Activated naive CD4-positive, alpha-beta T cell treated with anti-CD3 and anti-CD28 coated beads for 36 hours (primary cell): ENCODE measurements at regions not wholly inside any gene's neighbourhood (a gene's known extent, or its start where the extent isn't known, plus 50 kb on each side); places are given as distances from the start of the nearest gene placed in this dataset.
A peak's percentile ranks its signal among the peaks of the same experiment; 100 is the strongest.

Experiments used
- CTCF ChIA-PET: fragments of 350-600 bp; sonication (Branson Sonifier 250); formaldehyde crosslinking; loops from one replicate; lab custom pipeline; 2021; ENCODE audit warnings: antibody characterized with exemption; lab: Charles Lee
- DNase-seq: peaks from one replicate; pipeline ENCODE4 v3.0.0-alpha.2; 2020
- H3K27ac Mint-ChIP-seq: one replicate; pipeline ENCODE4 v1.8.0; 2021; ENCODE audit warnings: mild to moderate bottlenecking, mixed read lengths
- H3K27me3 Mint-ChIP-seq: one replicate; pipeline ENCODE4 v1.8.0; 2021; ENCODE audit warnings: low read depth, mixed read lengths
- H3K36me3 Mint-ChIP-seq: one replicate; pipeline ENCODE4 v1.8.0; 2021; ENCODE audit warnings: low read depth, mixed read lengths
- H3K4me1 Mint-ChIP-seq: one replicate; pipeline ENCODE4 v1.8.0; 2021; ENCODE audit warnings: low read depth, mixed read lengths
- H3K4me3 Mint-ChIP-seq: one replicate; pipeline ENCODE4 v1.8.0; 2021; ENCODE audit warnings: mild to moderate bottlenecking, moderate library complexity, mixed read lengths
- H3K9me3 Mint-ChIP-seq: one replicate; pipeline ENCODE4 v1.8.0; 2021; ENCODE audit warnings: mixed read lengths
- intact Hi-C: fragments of 100-400 bp; cut with micrococcal nuclease; formaldehyde crosslinking; loops from one replicate; pipeline ENCODE4 v1.15.1; 2023

DNA sequence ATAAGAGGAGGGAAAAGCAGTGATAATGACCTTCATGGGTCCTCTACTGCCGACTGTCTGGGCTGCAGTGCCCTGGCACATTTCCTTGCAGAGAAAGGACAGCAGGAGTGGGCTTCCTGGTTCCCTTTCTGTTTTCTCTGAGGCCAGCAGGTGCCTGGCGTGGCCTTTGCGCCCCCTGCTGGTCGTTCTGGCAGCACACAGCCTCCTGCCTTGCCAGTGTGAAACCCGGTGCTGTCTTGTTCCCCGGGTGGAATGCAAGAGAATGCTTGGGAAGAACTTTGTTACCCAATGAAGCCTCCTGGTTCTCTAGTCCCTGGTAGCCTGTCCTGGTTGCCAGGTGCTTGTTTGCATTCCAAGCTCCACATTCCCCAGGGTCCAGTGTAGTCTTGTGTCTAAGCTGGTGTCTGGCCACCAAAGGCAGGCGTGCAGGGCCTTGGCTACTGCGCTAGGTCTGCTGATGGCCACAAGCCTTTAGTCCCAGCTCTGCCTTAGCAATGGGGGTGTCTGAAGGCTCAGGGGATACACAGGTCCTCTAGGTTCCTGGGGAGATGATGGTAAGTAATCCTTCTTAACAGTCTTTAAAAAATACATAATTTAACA, 1392.4 kb upstream of the TMEM132C start:
- CTCF ChIA-PET, result interaction anchor here (0.7 to 1.7 kb wide), 7 partner anchors 9 to 804 kb away, joined by 3 to 8 read pairs (median 3); no protein-coding TSS in a partner anchor
- no peaks in the 10 kb centered on the region for H3K9me3 Mint-ChIP-seq
- H3K27me3 Mint-ChIP-seq, result peaks cover 4% of the 10 kb centered on the region
- no peak overlapping the region for H3K27ac Mint-ChIP-seq
- H3K4me1 Mint-ChIP-seq, result no peaks in the 10 kb centered on the region
- no peak overlapping the region for H3K4me3 Mint-ChIP-seq
- intact Hi-C loops, result loop anchor here (1.0 to 10.0 kb wide), 5 partner anchors 90 to 1690 kb away; partner anchors contain the start of gene TMEM132B
- no peaks in the 10 kb centered on the region for H3K36me3 Mint-ChIP-seq
- DNase-seq, result peak; percentile 60

DNA sequence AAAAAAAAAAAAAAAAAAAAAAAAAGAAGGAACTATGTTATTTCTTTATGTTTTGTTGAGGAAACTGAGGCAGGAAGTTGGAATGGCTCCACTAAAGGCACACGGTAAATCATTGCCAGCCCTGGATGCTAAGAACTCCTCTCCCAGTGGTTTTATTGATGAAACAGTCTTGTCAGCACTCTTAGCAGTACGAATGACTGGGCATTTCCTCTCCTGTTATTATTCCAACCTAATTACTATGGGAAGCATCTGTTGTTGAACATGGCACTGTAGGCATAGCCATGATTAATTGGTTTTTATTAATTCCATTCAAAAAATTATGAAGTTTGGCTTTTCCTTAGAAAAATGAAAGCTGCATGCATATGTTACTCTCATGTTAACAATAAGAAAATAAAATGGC, 1387.1 kb upstream of the TMEM132C start:
- Mint-ChIP-seq H3K9me3 (no peaks in the 10 kb centered on the region), H3K27me3 (no peaks in the 10 kb centered on the region), H3K4me3 (no peak overlapping the region), H3K36me3 (no peaks in the 10 kb centered on the region), H3K27ac (no peak overlapping the region), H3K4me1 (no peaks in the 10 kb centered on the region)
- intact Hi-C loops, result loop anchor here (10.0 kb wide), 2 partner anchors 505 to 1695 kb away; partner anchors contain the start of gene TMEM132B
- CTCF ChIA-PET, result no interaction called here
- DNase-seq, result no peak

DNA sequence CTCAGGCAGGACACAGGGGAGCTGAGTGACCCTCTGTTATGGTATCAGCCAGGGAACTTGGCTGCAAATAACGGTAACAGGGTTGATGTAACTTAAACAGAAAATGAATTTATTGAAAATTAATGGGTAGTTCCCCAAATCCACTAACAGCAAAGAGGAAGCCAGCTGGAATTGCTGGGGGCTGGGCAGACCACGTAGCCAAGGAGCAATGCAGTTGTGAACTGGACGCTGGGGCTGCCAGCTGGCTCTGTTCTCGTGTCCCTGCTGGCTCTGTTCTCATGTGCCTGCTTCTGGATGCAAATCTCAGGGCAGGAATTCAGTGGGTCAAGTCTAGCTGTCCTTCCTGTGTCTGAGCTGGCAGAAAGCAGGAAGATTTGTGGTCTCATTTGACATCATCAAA, 1383.3 kb upstream of the TMEM132C start:
- intact Hi-C loops, result no loop called here
- Mint-ChIP-seq H3K4me1 (no peaks in the 10 kb centered on the region), H3K4me3 (no peak overlapping the region), H3K9me3 (no peaks in the 10 kb centered on the region), H3K27ac (no peak overlapping the region), H3K36me3 (no peaks in the 10 kb centered on the region), H3K27me3 (no peaks in the 10 kb centered on the region)
- CTCF ChIA-PET, result interaction anchor here (2.0 kb wide), 1 partner anchor 9 kb away, joined by 8 read pairs; no protein-coding TSS in a partner anchor
- no peak for DNase-seq

DNA sequence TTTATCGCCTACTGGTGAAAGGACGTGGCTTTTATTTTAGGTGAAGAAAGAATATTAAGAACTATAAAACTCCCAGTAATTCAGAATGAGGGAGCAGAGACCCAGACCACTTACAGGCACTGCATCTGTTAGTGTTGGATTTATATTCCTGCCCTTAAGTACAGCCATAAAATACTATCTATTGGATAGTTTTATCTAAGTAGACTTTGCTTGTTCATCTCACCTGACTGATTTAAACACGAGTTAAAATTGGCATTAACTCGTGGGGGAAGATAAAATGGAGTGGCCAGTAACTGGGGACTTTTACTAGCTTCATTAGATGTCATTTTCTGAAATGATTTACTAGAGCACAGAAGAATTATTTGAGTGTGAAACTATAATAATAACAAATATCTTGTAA, 1377.5 kb upstream of the TMEM132C start:
- intact Hi-C loops, result no loop called here
- H3K36me3 Mint-ChIP-seq, result no peaks in the 10 kb centered on the region
- DNase-seq, result no peak
- H3K4me3 Mint-ChIP-seq, result no peak overlapping the region
- H3K27me3 Mint-ChIP-seq, result no peaks in the 10 kb centered on the region
- H3K4me1 Mint-ChIP-seq, result no peaks in the 10 kb centered on the region
- CTCF ChIA-PET, result no interaction called here
- peaks cover 5% of the 10 kb centered on the region for H3K9me3 Mint-ChIP-seq
- no peak overlapping the region for H3K27ac Mint-ChIP-seq

DNA sequence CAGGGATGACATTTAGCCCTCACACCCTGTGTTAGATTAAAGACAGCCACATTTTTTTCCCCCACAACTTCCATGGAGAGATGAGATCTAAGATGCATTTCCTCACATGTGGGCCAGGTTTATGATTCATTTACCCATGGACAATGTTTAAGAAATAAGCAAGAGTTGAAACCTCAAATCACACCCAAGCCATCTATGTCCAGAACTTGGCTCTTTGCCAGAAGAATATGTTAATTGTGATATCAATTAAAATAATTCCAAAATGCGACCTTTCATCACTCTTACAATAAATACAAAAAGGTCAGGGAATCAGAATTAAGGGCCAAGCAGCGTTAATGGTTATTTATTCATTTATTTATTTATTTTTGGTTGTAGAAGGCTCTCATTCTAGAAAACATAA, 1376.9 kb upstream of the TMEM132C start:
- H3K27me3 Mint-ChIP-seq, result no peaks in the 10 kb centered on the region
- intact Hi-C loops, result no loop called here
- CTCF ChIA-PET, result no interaction called here
- no peaks in the 10 kb centered on the region for H3K36me3 Mint-ChIP-seq
- no peak overlapping the region for H3K27ac Mint-ChIP-seq
- peaks cover 5% of the 10 kb centered on the region for H3K9me3 Mint-ChIP-seq
- H3K4me1 Mint-ChIP-seq, result no peaks in the 10 kb centered on the region
- H3K4me3 Mint-ChIP-seq, result no peak overlapping the region
- DNase-seq, result no peak

DNA sequence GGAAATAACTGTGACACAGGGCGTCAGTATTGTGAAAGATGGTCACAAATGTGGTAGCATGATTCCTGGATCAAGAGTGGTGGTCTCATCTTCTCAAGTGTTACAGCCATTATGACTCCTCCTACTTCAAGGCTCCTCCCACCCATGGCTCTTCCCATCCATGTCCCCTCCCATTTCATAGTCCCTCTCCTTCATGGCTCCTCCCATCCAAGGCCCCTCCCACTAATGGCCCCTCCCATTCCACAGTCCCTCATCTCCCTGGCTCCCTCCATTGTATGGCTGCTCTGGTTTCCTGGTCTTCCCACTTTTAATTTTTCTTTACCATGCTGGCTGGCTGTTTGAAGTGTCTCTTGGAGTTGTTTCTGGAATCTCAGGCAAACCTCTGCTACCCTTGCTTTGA, 1375.2 kb upstream of the TMEM132C start:
- Mint-ChIP-seq H3K27ac (no peak overlapping the region), H3K9me3 (peaks cover 5% of the 10 kb centered on the region)
- intact Hi-C loops, result no loop called here

DNA sequence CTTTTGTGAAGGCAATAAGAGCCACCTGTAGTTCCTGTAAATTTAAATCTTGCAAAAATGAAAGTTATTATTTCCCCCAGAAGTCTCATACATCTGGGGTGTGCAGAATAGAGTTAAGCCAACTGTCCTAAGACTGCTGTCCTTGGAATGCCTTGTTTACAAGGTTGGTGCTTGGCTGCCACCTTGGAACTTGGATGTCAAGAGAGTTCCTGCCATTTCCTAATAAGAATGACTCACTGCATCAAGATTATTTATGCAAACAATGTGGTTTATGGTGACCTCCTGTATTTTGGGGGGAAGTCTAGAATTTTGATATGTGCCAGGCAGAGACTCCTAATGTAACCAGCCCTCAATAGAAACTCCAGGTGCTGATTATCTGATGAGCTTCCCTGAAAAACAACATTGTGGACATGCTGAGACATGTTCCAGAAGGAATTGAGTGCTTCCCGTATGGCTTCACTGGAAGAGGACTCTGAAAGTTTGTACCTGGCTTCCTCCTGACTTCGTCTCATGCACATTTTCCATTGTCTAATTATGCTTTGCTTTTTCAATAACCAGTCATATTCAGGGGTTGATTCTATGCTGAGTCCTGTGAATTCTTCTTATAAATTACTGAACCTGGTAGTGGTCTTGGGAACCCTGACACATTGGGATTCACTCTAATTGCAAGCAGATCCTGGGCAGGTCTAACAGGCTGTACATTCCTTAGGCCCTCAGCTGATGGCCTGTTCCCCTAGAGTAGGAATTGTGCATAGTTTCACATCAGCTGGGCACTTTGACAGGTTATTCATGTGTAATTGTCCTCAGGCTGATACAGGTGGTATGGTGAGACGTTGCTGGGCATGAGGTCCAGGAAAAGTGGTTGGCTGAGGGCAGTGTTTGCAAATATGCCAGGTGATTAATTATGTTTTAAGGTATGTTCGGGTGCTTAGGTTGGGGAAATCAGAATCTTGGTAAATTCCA, 1370.7 kb upstream of the TMEM132C start:
- Mint-ChIP-seq H3K27me3 (peaks cover 6% of the 10 kb centered on the region), H3K9me3 (peaks cover 5% of the 10 kb centered on the region), H3K27ac (no peak overlapping the region), H3K36me3 (no peaks in the 10 kb centered on the region), H3K4me3 (no peak overlapping the region), H3K4me1 (no peaks in the 10 kb centered on the region)
- CTCF ChIA-PET, result no interaction called here
- intact Hi-C loops, result no loop called here
- DNase-seq, result no peak

More for the DNA sequence above, 1375.2 kb upstream of the TMEM132C start:
- CTCF ChIA-PET, result no interaction called here
- no peaks in the 10 kb centered on the region for H3K4me1 Mint-ChIP-seq
- H3K27me3 Mint-ChIP-seq, result peaks cover 4% of the 10 kb centered on the region
- H3K36me3 Mint-ChIP-seq, result no peaks in the 10 kb centered on the region
- DNase-seq, result no peak
- H3K4me3 Mint-ChIP-seq, result no peak overlapping the region

DNA sequence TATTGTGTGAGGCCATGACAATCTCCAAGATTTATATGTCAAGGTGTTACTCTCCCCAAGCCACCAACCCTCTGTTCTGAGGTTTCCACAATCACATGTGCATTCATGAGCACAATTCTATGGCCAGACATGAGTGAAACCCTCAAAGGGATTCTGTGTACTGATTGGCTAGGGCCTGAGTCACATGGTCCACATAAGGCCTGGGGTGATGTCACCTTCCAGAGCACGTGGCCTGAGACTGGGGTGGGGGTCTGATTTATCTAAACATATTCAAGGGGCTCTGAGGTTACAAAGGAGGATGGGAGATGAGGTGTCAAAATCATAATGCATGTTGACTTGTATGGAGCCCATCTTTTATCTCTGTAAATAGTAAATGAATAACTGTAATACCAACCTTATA, 1369.9 kb upstream of the TMEM132C start:
- CTCF ChIA-PET, result no interaction called here

DNA sequence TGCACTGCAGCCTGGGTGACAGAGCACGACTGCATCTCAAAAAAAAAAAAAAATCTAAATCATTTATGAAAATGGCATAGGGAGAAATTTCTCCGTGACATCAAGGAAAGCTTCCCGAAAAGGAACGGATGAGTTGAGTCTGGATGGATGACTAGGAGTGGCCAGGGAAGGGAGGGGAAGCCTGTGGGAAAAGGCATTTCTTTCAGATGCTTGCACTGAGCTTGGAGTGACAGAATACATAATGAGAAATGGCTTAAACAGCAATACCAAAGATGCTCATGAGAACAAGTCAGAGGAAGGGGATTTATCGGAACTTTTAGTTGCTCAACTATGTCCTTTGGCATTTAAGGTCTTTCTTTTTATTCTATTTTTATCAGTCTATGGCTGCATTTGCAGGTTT, 1369.2 kb upstream of the TMEM132C start:
- Mint-ChIP-seq H3K4me1 (no peaks in the 10 kb centered on the region), H3K4me3 (no peak overlapping the region), H3K36me3 (no peaks in the 10 kb centered on the region), H3K27ac (no peak overlapping the region), H3K27me3 (peaks cover 6% of the 10 kb centered on the region), H3K9me3 (peaks cover 2% of the 10 kb centered on the region)
- DNase-seq, result no peak
- intact Hi-C loops, result no loop called here
- CTCF ChIA-PET, result no interaction called here

More for the DNA sequence above, 1369.9 kb upstream of the TMEM132C start:
- DNase-seq, result no peak
- H3K4me3 Mint-ChIP-seq, result no peak overlapping the region
- H3K27ac Mint-ChIP-seq, result no peak overlapping the region
- intact Hi-C loops, result no loop called here
- peaks cover 2% of the 10 kb centered on the region for H3K9me3 Mint-ChIP-seq
- no peaks in the 10 kb centered on the region for H3K36me3 Mint-ChIP-seq
- peaks cover 6% of the 10 kb centered on the region for H3K27me3 Mint-ChIP-seq
- H3K4me1 Mint-ChIP-seq, result no peaks in the 10 kb centered on the region

DNA sequence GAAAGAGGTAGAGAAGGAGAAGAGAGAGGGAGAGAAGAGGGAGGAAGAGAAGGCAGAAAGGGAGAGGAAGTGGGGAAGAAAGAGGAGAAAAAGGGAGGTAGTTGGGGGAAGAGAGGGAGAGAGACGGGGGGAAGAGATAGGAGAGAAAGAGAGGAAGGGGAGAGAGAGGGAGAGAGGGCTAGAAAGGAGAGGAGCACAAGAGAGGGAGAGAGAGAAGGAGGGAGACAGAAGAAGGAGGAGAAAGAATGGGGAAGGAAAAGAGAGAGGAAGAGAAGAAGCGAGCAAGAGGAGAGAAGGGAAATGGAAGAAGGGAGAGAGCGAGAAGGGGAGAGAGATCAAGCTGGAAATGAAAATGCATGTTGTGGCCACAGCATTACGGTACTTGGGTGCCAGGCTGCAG, 1368.4 kb upstream of the TMEM132C start:
- H3K4me3 Mint-ChIP-seq, result no peak overlapping the region
- H3K27ac Mint-ChIP-seq, result no peak overlapping the region
- intact Hi-C loops, result no loop called here
- CTCF ChIA-PET, result no interaction called here
- peaks cover 6% of the 10 kb centered on the region for H3K27me3 Mint-ChIP-seq
- DNase-seq, result no peak
- H3K36me3 Mint-ChIP-seq, result no peaks in the 10 kb centered on the region
- H3K9me3 Mint-ChIP-seq, result peaks cover 2% of the 10 kb centered on the region
- no peaks in the 10 kb centered on the region for H3K4me1 Mint-ChIP-seq

DNA sequence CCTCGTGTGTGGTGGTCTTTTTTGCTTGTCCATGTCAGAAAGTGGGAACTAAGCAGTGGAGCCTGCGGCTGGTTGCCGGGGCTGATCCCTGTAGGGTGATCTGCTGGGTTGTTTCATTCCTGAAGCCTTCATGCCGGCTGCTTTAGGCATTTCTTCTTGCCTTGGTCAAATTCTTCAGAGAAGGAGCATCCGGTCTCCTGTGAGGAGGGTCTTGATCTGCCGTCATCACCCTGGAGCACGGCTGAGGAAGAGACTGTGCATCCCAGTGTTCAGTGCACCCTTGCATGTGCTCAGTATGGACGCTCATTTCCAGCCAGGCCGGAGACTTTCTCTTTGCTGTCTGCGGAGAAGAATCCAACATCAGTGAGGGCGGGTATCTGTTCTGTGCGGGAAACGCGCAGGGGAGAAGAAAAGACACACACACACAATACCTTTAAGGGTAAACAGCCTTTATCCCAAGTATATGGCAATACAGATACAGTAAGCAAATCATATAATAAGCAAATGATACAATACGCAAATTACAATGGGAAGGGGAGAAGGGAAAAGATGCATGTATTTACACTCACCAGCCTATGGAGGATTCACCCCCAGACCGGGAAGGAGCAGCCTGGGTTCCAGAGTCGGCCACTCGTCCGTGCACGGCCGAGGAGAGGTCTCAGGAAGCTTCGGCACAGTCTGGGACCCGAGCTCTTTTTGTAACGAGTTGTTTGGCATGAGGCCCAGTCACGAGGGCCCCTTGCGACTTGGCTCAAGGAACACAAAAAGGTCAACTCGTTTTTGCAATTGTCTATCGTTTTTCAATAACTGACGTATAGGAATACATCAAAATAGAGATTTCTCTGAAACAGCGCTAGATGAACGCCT, 1366.8 kb upstream of the TMEM132C start:
- DNase-seq, result no peak
- H3K4me1 Mint-ChIP-seq, result no peaks in the 10 kb centered on the region
- peaks cover 6% of the 10 kb centered on the region for H3K27me3 Mint-ChIP-seq
- no peaks in the 10 kb centered on the region for H3K36me3 Mint-ChIP-seq
- no peaks in the 10 kb centered on the region for H3K9me3 Mint-ChIP-seq
- no peak overlapping the region for H3K27ac Mint-ChIP-seq
- intact Hi-C loops, result no loop called here
- no peak overlapping the region for H3K4me3 Mint-ChIP-seq
- CTCF ChIA-PET, result no interaction called here
